HG03025 (cell line): ENCODE measurements at regions not wholly inside any gene's neighbourhood (a gene's known extent, or its start where the extent isn't known, plus 50 kb on each side); places are given as distances from the start of the nearest gene placed in this dataset.

Source experiments
- ATAC-seq: cut with Tn5 transposase; IDR thresholded peaks from one replicate; pipeline ENCODE4 v1.9.1; 2021; ENCODE audit warnings: mild to moderate bottlenecking, moderate library complexity; ENCODE audit not compliant: unreplicated experiment, low FRiP score

GRCh38 chr3:67832817-67833216 is 178.4 kb upstream of the SUCLG2 start:
- no peak for ATAC-seq

DNA sequence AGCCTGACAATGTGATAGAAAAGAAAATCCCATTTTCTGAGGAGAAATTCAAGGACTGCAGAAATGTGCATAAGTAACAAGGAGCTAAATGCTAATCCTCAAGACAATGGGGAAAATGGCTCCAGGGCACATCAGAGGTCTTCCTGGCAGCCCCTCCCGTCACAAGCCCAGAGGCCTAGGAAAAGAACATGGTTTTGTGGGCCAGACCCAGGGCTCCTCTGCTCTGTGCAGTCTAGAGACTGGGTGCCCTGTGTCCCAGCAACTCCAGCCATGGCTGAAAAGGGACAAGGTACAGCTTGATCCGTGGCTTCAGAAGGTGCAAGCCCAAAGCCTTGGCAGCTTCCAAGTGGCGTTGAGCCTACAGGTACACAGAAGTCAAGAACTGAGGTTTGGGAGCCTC is 176.8 kb upstream of the SUCLG2 start:
- no peak for ATAC-seq

DNA sequence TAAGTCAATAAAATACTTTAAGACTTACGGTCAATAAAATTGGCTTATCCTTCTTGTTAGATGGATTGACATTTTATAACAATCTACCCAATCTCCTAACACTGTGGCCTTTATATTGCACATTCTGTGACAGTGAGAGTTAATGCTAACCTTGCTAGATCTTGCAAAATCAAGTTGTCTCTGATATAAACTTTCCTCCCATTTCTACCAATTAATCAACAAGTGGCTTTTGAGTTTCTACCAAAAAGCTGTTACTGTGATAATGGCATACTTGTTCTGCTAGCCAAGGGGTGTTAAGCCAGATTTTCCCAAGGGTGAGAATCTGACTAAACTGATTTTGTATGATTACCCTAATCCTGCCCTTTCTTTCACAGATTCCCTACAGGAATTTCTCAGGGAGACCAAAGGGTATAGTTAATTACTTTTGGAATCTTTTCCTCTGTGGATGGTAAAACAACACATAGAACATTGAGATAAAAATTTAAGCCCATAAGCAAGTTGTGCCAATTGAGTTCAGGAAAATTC is 174.1 kb upstream of the SUCLG2 start:
- no peak for ATAC-seq

DNA sequence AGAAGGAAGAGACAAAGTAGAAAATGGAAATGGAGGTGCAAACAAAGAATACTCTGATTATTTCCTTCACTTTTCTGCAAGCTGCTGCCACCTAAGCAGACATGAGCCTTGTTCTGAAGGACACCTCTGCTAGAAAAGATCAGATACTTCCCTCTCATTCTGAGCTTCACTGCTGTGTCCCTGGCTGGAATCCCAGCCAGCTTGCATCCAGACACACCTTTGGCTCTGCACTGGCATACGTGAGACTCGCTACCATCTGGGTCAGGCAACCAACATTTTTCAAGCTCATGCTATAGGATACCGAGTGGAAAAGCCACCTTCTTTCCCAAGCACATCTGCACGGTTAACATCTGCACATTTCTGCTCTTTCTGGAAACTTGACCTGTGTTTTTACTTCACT is 166.7 kb upstream of the SUCLG2 start:
- no peak for ATAC-seq

- no peak for ATAC-seq
These were observed 165.0 kb upstream of the SUCLG2 start for GRCh38 chr3:67819447-67819846.

- no peak for ATAC-seq
These were observed 155.0 kb upstream of the SUCLG2 start for GRCh38 chr3:67809370-67809935.

DNA sequence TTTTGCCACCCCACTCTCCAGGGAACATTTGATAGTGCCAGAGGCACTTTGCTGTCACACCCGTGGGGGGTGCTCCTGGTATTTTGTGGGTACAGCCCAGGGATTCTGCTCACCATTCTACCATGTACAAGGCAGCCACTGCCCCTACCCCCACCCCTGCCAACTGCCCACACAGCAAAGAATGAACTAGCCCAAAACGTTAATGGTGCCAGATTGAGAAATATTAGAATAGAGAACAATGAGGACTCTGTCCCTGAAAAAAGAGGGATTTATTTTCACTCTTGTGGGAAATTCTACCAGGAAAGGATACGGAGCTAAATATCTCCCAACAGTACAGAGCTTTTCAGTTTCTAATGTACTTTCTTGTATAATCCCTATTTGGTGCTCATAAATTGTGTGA is 154.5 kb upstream of the SUCLG2 start:
- ATAC-seq: no peak

DNA sequence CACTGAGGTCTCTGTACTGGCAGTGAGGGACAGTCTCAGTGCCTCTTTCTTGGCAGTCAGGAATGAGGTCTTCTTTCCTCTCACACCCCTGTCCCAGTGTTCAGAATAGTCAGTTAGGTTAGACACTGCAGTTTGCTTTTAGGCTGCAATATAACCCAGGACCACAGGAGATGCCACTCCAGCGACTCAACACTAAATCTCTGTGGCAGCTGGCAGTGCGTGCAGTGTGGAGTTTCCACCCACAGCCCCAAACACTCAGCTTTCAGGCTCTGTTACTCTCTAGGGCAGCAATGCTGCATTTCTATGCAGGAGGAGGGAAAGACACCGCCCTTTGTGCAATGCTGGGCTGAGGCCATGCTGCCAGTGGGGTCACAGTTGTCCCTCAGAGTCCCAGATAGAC is 150.2 kb upstream of the SUCLG2 start:
- ATAC-seq: no peak

DNA sequence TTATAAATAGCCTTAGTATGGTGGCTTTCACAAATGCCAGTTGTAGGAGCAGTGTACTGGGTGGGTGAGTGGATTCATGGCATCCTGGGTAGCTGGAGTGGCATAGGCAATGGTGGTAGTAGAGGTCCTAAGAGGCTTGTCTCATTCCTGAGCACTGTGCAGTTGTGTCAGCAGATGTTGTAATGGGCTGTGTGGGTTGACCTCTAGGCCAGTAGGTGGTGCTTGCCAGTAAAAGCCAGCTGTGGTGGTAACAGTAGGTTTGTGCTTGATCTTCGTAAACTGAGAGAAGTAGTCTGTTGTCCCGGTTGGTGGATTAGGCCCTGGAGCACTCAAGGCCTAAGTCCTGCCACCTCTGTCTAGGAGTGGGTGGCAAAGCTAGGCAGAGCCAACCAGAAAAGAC is 149.7 kb upstream of the SUCLG2 start:
- ATAC-seq: no peak

GRCh38 chr3:67798412-67798811 is 144.0 kb upstream of the SUCLG2 start:
- no peak for ATAC-seq

- no peak for ATAC-seq
These were observed 137.2 kb upstream of the SUCLG2 start for GRCh38 chr3:67791620-67792019.

GRCh38 chr3:67790043-67790442 is 135.6 kb upstream of the SUCLG2 start:
- peak; percentile 90 for ATAC-seq

DNA sequence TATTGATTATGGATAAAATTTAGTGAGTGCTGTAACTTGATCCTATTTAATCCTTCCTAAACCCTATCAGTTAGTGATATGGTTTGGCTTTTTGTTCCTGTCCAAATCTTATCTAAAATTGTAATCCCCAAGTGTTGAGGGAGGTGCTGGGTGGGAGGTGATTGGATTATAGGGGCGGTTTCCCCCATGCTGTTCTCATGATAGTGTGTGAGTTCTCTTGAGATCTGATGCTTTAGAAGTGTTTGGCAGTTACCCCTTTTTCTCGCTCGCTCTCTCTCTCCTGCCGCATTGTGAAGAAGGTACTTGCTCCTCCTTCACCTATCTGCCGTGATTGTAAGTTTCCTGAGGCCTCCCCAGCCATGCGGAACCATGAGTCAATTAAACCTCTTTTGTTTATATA is 134.0 kb upstream of the SUCLG2 start:
- no peak for ATAC-seq

DNA sequence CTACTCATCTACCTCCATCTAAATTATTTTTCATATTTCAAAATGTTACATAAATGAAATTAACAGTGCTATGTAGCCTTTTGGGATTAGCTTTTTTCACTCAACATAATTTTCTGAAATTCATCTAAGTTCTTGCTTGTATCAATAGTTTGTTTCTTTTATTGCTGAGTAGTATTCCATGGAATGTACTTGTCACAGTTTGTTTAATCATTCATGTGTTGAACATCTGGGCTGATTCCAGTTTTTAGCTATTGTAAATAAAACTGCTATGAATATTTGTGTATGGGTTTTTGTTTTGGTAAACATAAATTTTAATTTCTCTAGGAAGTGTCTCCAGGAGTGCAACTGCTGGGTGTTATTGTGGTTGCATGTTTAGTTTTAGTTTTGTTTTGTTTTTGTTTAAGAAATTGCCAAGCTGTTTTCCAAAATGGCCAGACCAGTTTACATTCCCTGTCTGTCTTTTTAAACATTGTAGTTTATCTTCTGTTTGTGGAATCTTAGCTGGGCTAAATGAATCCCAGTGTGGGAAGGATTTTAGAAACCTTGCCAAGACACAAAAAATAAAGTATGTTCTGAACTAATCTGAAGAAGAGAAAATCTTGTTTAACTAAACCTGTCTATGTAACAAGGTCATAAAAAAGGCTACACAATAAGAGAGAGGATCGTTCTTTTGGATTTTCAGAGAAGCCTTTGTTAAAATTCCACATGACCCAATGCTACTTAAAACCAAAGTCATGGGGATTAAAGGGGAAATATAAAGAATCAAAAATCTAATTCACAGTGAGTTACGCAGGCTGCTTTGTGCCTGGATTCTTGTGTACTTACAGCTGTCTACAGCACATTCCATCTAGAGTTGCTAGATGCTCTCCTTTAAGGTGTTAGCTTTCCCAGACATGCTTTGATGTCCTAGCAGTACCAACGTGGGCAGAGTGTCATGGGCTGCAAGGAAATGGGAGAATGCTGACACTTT is 129.2 kb upstream of the SUCLG2 start:
- ATAC-seq: no peak

DNA sequence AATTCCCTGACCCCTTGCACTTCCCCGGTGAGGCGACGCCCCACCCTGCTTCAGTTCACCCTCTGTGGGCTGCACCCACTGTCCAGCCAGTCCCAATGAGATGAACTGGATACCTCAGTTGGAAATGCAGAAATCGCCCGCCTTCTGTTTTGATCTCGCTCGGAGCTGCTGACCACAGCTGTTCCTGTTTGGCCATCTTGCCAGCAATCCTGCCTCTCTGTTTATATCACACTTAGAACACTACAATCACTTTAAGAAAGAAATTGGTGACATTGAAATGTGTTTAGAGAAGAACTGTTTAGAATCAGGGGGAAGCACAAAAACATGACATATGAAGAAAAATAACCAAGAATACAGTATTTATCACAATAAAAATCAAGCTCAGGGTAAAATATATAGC is 127.5 kb upstream of the SUCLG2 start:
- ATAC-seq: no peak

DNA sequence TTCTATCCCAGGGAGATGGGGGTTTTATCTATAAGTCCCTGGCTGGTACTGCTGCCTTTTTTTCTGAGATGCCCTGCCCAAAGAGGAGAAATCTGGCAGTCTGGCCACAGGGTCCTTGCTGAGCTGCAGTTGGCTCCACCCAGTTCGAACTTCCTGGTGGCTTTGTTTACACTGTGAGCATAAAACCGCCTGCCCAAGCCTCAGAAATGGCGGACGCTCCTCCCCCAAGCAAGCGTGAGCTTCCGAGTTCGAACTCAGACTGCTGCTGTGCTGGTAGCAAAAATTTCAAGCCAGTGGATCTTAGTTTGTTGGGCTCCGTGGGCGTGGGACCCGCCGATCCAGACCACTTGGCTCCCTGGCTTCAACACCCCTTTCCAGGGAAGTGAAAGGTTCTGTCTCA is 126.8 kb upstream of the SUCLG2 start:
- ATAC-seq: no peak

DNA sequence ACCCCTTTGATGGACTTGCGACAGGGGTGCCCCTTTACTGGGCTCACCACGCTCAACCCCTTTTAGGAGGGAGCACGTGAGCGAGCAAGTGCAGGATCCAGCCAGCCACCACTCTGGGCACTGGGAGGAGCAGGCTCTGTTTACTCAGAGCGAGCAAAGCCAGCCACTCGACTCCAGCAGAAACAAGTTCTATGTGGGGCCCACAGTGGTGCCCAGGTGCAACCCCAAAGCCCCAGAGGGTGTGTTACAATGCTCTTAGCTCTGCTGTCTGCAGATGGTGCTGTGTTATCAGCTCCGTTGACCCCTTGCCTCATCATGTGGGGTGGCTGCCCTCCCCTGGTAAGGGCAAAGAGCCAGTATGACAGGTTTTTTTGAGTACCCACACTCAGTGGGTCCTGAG is 120.3 kb upstream of the SUCLG2 start:
- no peak for ATAC-seq

GRCh38 chr3:67765575-67765974 is 111.2 kb upstream of the SUCLG2 start:
- ATAC-seq: no peak

DNA sequence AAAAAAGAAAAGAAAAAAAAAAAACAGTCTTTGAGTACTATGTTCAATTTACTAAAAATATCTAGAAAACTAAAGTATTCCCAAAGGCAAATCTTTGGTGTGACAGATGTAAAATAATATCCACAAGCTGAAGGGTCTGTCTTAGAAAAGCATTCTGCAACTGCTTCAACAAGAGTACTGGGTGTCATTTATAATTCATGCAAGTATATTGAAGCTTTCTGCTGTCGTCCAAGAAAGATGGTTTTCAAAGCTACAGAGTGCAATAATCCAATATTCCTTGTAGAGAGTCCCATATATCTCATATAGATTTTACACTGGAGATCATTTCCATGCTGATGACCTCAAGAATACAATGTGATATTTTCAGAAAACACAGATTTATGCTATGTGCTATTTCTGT is 90.9 kb upstream of the SUCLG2 start:
- no peak for ATAC-seq

DNA sequence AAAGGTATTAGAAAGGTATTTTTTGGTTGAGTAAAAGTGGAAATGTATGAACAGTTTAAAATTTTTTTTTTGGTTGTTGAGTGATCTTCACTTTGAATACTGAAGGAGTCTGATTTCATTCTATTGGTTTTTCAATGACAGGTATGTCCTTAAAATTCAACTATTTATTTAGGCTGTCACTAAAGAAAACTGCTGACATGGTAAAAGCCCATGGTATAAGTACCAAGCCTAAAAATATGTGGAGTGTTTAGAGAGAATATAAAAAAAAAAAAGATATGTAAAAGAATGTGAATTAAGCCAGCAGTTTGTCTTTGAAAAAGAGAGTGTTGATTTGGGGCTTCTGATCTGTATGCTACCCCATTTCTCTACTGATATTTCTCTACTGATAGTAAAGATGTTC is 90.3 kb upstream of the SUCLG2 start:
- no peak for ATAC-seq

GRCh38 chr3:67739851-67740250 is 85.4 kb upstream of the SUCLG2 start:
- no peak for ATAC-seq
